A673 (cell line): ENCODE measurements at regions not wholly inside any gene's neighbourhood (a gene's known extent, or its start where the extent isn't known, plus 50 kb on each side); places are given as distances from the start of the nearest gene placed in this dataset.

Experiments
- BruUV-seq: library from RNA; stranded (reverse); fragments of 400-500 nt; replicated peaks from 2 replicates; lab custom pipeline; 2021; lab: Mats Ljungman, UMichigan
- CTCF ChIA-PET: fragments of 300-600 bp; sonication (Branson Sonifier 250); formaldehyde crosslinking; loops from one replicate; lab custom pipeline; 2022; ENCODE audit warnings: antibody characterized with exemption; lab: Charles Lee
- POLR2A ChIA-PET: fragments of 300-600 bp; sonication (Branson Sonifier 250); formaldehyde crosslinking; loops from one replicate; lab custom pipeline; 2022; ENCODE audit warnings: antibody characterized with exemption; ENCODE audit not compliant: low non-redundant PET; lab: Charles Lee
- DNase-seq: peaks from one replicate; pipeline ENCODE4 v3.0.0-alpha.2; 2015; ENCODE audit warnings: low spot score
- H3K27ac ChIP-seq: fragments of 200-600 bp; sonication (generic); 2 replicates; pipeline ENCODE4 v1.5.1; 2016; ENCODE audit warnings: mixed run types, low read depth, mild to moderate bottlenecking, mixed read lengths, antibody characterized with exemption, low read length; ENCODE audit not compliant: poor library complexity, severe bottlenecking
- H3K27me3 ChIP-seq: fragments of 200-600 bp; sonication (generic); replicated peaks from 2 replicates; pipeline ENCODE4 v1.6.1; 2017; ENCODE audit warnings: mixed run types, low read depth, mild to moderate bottlenecking, mixed read lengths, antibody characterized with exemption, low read length; ENCODE audit not compliant: insufficient read depth, poor library complexity
- H3K36me3 ChIP-seq: fragments of 200-600 bp; sonication (generic); 2 replicates; pipeline ENCODE4 v1.6.1; 2016; ENCODE audit warnings: mixed run types, mild to moderate bottlenecking, mixed read lengths, antibody characterized with exemption, low read length; ENCODE audit not compliant: insufficient read depth, poor library complexity, severe bottlenecking
- H3K4me1 ChIP-seq: fragments of 200-600 bp; sonication (generic); 2 replicates; pipeline ENCODE4 v1.6.1; 2017; ENCODE audit warnings: mixed run types, mild to moderate bottlenecking, mixed read lengths, antibody characterized with exemption, low read length; ENCODE audit not compliant: insufficient read depth, poor library complexity, severe bottlenecking
- H3K4me3 ChIP-seq: fragments of 200-600 bp; sonication (generic); 2 replicates; pipeline ENCODE4 v1.5.1; 2016; ENCODE audit warnings: low read depth, mixed run types, mild to moderate bottlenecking, mixed read lengths, low read length; ENCODE audit not compliant: poor library complexity, severe bottlenecking
- H3K9me3 ChIP-seq: fragments of 200-600 bp; sonication (generic); 2 replicates; pipeline ENCODE4 v1.6.1; 2016; ENCODE audit warnings: mixed run types, low read depth, mild to moderate bottlenecking, mixed read lengths, antibody characterized with exemption, low read length; ENCODE audit not compliant: poor library complexity, severe bottlenecking
- CTCF ChIP-seq: fragments of 300-800, 200-600 bp; sonication (generic); conservative IDR thresholded peaks from 2 replicates; pipeline ENCODE4 v1.5.1; 2017; ENCODE audit warnings: low read depth, mild to moderate bottlenecking, antibody characterized with exemption, low read length, moderate library complexity, mixed read lengths
- EZH2 ChIP-seq: fragments of 200-600 bp; sonication (generic); IDR thresholded peaks from 2 replicates; pipeline ENCODE4 v1.6.1; 2017; ENCODE audit warnings: borderline replicate concordance, low read depth, mild to moderate bottlenecking, mixed read lengths, antibody characterized with exemption, low read length; ENCODE audit not compliant: poor library complexity, severe bottlenecking
- intact Hi-C: fragments of 100-400 bp; cut with micrococcal nuclease; formaldehyde crosslinking; loops from one replicate; pipeline ENCODE4 v1.10.0; 2022; ENCODE audit not compliant: unreplicated experiment

GRCh38 chr17:36878216-36878615 is 59.1 kb upstream of the LHX1 start:
- no TSS peak for BruUV-seq
- H3K4me1 ChIP-seq, result no peaks in the 10 kb centered on the region
- TF ChIP-seq EZH2, result no peak
- no peak for TF ChIP-seq CTCF
- H3K27ac ChIP-seq, result no peak overlapping the region
- intact Hi-C loops, result no loop called here
- ChIA-PET POLR2A (no interaction called here), CTCF (no interaction called here)
- H3K27me3 ChIP-seq, result no peaks in the 10 kb centered on the region
- DNase-seq, result no peak
- no peaks in the 10 kb centered on the region for H3K9me3 ChIP-seq
- no peaks in the 10 kb centered on the region for H3K36me3 ChIP-seq
- H3K4me3 ChIP-seq, result no peak overlapping the region

- intact Hi-C loops, result no loop called here
- ChIA-PET POLR2A (no interaction called here), CTCF (no interaction called here)
- H3K36me3 ChIP-seq, result no peaks in the 10 kb centered on the region
- TF ChIP-seq EZH2, result no peak
- no peak for TF ChIP-seq CTCF
- H3K4me1 ChIP-seq, result no peaks in the 10 kb centered on the region
- no TSS peak for BruUV-seq
- H3K27me3 ChIP-seq, result no peaks in the 10 kb centered on the region
- no peaks in the 10 kb centered on the region for H3K9me3 ChIP-seq
- DNase-seq, result no peak
- no peak overlapping the region for H3K4me3 ChIP-seq
- H3K27ac ChIP-seq, result no peak overlapping the region
These were observed 58.2 kb upstream of the LHX1 start for GRCh38 chr17:36879027-36879426.

GRCh38 chr17:36879624-36880131 is 57.6 kb upstream of the LHX1 start:
- no TSS peak for BruUV-seq
- H3K27ac ChIP-seq, result no peak overlapping the region

More at GRCh38 chr17:36879624-36880131, 57.6 kb upstream of the LHX1 start:
- Histone ChIP-seq H3K36me3 (no peaks in the 10 kb centered on the region), H3K4me3 (no peak overlapping the region), H3K4me1 (no peaks in the 10 kb centered on the region), H3K9me3 (no peaks in the 10 kb centered on the region), H3K27me3 (no peaks in the 10 kb centered on the region)
- TF ChIP-seq CTCF, result no peak
- TF ChIP-seq EZH2, result no peak
- CTCF ChIA-PET, result no interaction called here
- POLR2A ChIA-PET, result no interaction called here
- DNase-seq, result no peak
- intact Hi-C loops, result no loop called here
